Transverse colon (tissue), 4 donors: ENCODE measurements at regions not wholly inside any gene's neighbourhood (a gene's known extent, or its start where the extent isn't known, plus 50 kb on each side); places are given as distances from the start of the nearest gene placed in this dataset.

ENCODE experiments used
- CTCF ChIP-seq, 5 experiments: fragments of 200-600 bp in 3 of 5; fragments of 450-650 bp in 2 of 5; sonication (generic) in 3 of 5; IDR thresholded peaks; 1 replicate in 2 of 5; 2 replicates in 3 of 5; pipeline ENCODE4 v1.5.1; 2016 to 2017; ENCODE audit warnings: antibody characterized with exemption in 5 of 5, inconsistent platforms in 3 of 5, mild to moderate bottlenecking in 2 of 5, moderate library complexity in 1 of 5
- POLR2AphosphoS5 ChIP-seq, 3 donors: sonication (generic); formaldehyde crosslinking; IDR thresholded peaks; one replicate each; pipeline ENCODE4 v1.6.1; 2016; ENCODE audit warnings: antibody characterized with exemption in 3 of 3

- TF ChIP-seq CTCF (IDR thresholded peaks at IDR 0.05) (no peak), POLR2AphosphoS5 (IDR thresholded peaks at IDR 0.05) (no peak)
Observed at GRCh38 chr13:109529964-109530363, 256.4 kb downstream of the IRS2 start.
